GM19043 (cell line): ENCODE measurements at regions not wholly inside any gene's neighbourhood (a gene's known extent, or its start where the extent isn't known, plus 50 kb on each side); places are given as distances from the start of the nearest gene placed in this dataset.

ENCODE experiments used
- ATAC-seq: cut with Tn5 transposase; IDR thresholded peaks from one replicate; pipeline ENCODE4 v1.9.1; 2021; ENCODE audit warnings: low read depth; ENCODE audit not compliant: unreplicated experiment

GRCh38 chr4:19729886-19730651 is 521.6 kb upstream of the SLIT2 start:
- ATAC-seq: no peak

DNA sequence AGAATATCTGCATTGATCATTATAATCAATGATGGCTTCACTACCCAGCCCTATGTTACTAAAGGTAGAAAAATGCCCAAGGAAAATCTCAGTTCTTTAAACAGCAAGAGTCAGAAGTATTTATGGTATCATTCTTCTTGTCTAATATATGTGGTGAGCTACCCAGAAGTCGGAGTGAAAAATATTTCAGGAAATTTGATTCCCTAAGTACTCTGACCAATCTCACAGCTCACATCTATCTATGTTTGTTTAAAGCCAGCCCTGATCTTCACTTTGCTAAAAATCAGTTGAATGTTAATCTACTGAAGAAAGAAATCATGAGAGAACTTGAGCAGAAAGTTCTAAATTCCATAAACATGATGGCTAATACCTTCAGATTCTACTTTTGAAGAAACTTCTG is 522.9 kb upstream of the SLIT2 start:
- ATAC-seq: no peak

DNA sequence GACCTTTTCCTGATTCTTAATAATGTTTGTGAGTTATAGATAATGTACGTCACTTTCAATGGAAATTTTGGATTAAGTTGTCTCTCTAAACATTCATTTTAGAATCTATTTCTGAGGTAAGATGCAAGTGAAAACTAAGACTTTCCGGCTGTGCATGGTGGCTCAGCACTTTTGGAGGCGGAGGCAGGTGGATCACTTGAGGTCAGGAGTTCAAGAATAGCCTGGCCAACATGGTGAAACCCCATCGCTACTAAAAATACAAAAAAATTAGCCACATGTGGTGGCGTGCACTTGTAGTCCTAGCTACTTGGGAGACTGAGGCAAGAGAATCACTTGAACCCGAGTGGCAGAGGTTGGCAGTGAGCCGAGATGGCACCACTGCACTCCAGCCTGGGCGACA is 524.6 kb upstream of the SLIT2 start:
- ATAC-seq: no peak

DNA sequence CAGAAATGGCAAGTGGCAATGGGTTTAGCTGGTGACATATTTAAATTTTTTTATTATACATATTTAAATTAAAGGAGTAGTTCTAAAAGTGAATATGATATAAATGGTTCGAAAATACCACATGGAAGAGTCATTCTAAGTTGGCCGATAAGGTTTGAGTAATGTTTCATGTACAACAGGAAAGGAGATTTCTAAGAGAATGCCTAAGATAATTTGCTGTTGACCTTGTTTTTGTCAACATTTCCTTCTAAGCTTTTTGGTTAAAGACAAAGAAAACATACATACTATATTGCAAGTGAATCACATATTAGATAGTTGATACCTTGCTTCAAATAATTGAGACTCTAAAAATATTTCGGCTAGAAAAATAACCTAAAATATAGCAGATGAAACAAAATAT is 526.6 kb upstream of the SLIT2 start:
- ATAC-seq: no peak

GRCh38 chr4:19722404-19722803 is 529.3 kb upstream of the SLIT2 start:
- no peak for ATAC-seq

DNA sequence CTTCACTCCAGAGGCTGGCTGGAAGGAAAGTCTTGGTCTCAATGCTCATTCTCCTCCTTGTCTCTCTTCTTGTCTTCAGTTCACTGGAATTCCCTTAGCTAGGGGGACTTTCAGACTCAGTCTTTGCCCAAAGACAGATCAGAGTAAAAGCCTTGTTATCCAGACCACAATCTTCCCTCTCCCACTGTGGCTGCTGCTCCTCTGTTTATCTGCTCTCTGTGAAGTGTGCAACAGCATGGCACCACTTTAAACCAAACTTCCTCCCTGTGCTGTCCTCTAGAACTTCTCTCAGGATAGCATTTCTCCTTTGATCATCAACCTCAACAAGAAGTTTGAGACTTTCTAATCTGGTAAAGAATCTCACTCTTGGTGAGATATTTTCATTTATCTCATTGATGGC is 530.1 kb upstream of the SLIT2 start:
- no peak for ATAC-seq

GRCh38 chr4:19720610-19721009 is 531.1 kb upstream of the SLIT2 start:
- no peak for ATAC-seq

- ATAC-seq: no peak
Measured at GRCh38 chr4:19720190-19720589, 531.5 kb upstream of the SLIT2 start.

GRCh38 chr4:19711871-19712270 is 539.8 kb upstream of the SLIT2 start:
- ATAC-seq: no peak

DNA sequence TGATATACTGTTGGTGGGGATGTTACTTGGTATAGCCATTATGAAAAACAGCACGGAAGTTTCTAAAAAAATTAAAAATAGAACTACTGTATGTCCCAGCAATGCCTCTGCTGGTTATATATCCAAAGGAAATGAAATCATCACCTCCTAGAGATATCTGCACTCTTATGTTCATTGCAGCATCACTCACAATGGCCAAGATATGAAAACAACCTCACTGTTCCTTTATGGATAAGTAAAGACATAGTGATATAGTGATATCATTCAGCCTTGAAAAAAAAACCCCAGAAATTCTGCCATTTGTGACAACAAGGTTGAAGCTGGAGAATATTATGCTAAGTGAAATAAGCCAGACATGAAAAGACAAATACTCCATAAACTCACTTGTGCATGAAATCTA is 543.8 kb upstream of the SLIT2 start:
- no peak for ATAC-seq

- ATAC-seq: no peak
Measured at GRCh38 chr4:19703391-19703790, 548.3 kb upstream of the SLIT2 start.

- no peak for ATAC-seq
Measured at GRCh38 chr4:19700992-19701391, 550.7 kb upstream of the SLIT2 start.

GRCh38 chr4:19698961-19699360 is 552.7 kb upstream of the SLIT2 start:
- ATAC-seq: no peak

DNA sequence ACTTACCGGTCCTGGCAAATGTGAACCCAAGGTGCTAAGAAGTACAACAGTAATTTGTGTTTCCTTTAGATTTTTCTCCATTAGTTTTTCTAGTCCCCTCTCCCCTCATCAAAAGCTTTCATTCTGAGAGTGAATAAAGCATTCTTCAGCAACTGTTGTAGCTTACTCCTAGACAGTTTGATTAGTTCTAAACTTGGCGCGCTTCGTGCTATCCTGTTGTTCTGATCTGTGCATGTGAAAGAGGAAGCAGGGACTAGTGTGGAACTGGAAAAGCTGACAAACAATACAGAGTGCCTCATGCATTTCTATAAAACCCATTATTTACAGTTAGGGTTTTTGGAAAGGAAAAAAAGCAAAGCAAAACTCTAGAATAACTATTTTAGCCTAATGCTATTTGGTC is 556.9 kb upstream of the SLIT2 start:
- ATAC-seq: no peak

DNA sequence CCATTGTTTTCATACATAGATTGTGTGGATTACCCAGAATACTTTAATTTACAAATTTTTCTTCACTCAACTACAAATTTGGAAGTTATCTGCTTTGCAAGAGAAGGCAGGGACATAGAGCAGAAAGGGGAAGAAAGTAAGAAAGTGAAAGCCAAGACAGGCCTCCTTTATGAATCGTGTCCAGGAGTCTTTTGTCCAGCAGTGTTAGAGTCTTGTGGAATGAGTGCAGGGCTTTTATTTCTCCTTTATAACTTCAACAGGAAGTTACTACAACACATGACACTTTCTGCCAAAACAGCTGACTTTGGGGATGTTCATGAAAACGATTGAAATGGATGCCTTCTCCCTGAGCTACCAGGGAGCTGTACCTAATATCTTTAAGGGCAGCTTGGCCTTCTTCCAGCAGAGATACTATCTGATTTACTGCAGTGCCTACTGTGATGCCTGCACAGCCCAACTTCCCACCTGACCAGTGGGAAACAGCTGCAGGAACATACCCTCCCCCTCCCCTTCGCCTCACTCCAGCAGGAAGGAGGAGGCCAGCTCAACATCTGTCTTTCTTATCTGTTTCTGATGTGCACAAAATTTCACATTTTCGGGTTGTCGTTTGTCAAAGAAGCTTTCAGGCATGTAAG is 557.7 kb upstream of the SLIT2 start:
- ATAC-seq: no peak

- ATAC-seq: no peak
Measured at GRCh38 chr4:19689511-19689910, 562.2 kb upstream of the SLIT2 start.

DNA sequence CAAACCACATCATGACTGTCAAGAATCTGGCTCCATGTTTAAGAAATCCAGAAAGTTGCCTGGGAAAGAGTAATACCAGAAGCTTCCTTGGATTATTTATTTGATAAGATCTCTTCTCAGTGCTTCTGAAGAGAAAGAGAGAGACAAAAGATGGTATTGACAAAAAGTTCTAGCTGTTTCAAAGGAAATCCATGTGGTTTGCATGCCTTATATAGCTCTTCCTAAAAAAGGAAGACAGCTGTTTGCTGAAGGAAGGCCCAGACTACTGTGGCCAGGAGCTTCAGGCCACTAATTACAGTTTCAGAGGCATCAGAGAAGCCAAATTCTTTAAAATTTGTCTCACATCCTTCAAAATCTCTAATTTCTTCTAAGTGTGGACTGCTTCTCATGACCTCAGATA is 565.2 kb upstream of the SLIT2 start:
- ATAC-seq: no peak

- no peak for ATAC-seq
Measured at GRCh38 chr4:19684084-19684483, 567.6 kb upstream of the SLIT2 start.

DNA sequence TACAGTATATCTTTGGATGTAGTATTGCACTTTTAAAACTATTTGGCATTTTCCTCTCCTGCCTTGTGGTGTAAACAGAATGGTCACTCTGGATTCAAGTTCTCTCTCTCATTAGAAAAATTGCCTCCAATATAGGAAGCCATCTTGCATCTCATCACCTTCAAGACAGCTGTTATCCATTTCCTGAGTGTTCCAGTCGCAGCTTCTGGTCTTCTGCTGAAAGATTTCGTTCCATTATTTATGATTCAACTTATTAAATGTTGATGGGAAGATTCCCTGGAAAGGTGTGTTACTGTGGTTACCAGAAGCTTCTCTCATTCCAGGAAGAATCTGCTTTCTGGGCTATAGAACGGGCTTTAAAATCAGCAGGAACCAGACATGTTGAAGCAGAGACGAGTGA is 568.3 kb upstream of the SLIT2 start:
- no peak for ATAC-seq

DNA sequence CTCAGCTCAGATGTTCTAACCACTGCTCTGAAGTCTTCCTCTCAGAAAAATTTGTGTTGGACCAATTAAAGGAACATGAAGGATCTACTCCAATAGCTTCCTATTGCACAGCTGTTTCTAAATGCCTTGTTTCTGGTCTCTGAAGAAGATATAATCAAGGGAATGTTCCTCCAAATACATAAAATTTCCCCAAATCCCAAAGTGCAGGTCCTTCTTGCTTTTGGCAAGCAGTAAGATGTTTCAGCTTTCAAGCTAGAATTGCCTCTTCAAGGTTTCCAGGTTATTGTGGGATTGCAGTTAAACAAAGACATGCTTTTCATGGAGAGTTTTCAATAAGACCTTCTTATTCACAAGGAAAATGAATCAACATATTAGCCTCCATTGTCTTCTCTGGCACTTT is 574.5 kb upstream of the SLIT2 start:
- no peak for ATAC-seq

DNA sequence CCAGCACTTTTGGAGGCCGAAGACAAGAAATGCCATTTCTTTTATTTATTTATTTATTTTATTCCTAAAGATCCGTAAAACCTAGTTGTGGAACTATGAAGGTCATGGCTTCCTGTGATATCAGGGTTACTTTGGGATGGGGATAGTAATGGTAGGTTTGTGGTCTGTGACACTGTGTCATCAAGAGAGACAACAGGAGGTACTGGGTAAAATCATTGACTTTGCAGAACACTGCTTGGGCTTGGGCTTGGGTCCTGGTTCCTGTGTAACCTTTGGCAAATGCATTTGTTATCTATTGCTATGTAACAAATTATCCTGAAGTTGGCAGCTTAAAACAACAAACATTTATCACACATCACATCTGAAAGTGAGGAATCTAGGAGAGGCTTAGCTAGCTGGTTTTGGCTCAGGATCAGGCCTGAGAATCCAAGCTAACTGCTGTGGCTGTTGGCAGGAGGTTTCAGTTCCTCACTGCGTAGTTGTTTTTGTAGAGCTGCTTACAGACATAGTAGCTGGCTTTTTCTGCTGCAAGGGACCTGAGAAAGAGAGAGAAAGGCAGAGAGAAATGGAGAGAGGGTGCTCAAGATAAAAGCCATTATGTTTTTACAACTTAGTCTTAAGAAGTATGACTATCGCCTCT is 576.4 kb upstream of the SLIT2 start:
- ATAC-seq: no peak

- ATAC-seq: no peak
Measured at GRCh38 chr4:19659101-19659500, 592.6 kb upstream of the SLIT2 start.
